ENCODE measurements at regions not wholly inside any gene's neighbourhood (a gene's known extent, or its start where the extent isn't known, plus 50 kb on each side); places are given as distances from the start of the nearest gene placed in this dataset.
"Not testable (repeated sequence)": the region's sequence is repeated elsewhere in the genome, so short reads cannot be mapped to it uniquely, and the experiment has no call there.

GRCh38 chr4:55028196-55028595, 97.2 kb downstream of the KDR start:
- DNase-seq: no peak

DNA sequence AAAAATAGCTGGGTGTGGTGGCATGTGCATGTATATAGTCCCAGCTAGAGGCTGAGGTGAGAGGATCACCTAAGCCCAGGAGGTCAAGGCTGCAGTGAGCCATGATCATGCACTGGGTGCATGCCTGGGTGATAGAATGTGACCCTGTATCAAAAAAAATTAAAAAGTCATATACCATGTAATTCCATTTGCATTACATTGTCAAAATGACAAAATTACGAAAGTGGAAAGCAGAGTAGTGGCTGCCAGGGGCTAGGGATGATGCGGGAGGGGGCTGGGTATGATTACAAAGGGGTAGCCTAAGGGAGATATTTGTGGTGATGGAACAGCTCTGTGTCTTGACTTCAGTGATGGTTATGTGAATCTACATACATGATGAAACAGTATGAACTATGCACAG, 97.8 kb downstream of the KDR start:
- DNase-seq: no peak

- DNase-seq: not testable (repeated sequence)
Observed at GRCh38 chr4:55025456-55025855, 99.9 kb downstream of the KDR start.

GRCh38 chr4:55023030-55023429, 102.4 kb downstream of the KDR start:
- DNase-seq: no peak

GRCh38 chr4:55021214-55021613, 104.2 kb downstream of the KDR start:
- no peak for DNase-seq

DNA sequence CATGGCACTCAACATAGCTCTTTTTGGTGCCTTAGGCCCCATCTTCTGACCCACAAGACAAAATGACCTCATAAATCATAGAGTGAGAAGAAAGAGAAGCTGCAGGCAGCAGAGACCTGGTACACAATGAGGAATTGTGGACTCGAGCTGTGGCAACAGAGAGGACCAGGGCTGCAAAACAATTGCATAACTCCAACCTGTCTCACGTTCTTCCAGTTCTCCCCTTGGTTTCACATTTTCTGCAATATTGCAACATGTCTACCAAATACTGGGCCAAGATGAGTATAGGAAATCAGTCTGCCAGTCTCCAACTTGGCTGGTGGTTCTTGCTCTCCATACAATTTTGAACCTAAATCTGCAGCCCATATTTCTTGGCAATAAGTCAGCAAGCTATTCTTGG, 105.3 kb downstream of the KDR start:
- no peak for DNase-seq

DNA sequence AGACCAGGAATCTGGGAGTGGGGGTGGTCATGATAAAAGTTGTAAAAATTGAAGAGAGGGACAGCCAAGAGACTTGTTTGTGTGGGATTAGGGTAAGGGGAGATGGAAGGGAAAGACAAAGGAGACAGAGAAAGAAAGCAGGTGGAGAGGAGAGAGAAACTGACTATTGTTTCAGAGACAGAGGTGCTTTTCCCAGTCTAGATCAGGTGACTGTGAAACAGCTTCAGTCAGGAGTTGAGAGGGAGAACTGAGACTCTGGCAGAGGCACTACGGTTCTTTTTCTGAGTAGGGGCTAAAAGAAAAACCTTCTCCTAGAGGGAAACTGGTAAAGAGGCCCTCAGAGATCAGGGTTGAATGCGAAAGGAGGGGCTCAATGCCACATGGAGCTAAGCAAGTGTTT, 106.4 kb downstream of the KDR start:
- DNase-seq: no peak

GRCh38 chr4:55018521-55018920, 106.9 kb downstream of the KDR start:
- no peak for DNase-seq

- DNase-seq: no peak
Observed at GRCh38 chr4:55017406-55017805, 108.0 kb downstream of the KDR start.

- no peak for DNase-seq
Observed at GRCh38 chr4:55016131-55016530, 109.3 kb downstream of the KDR start.

GRCh38 chr4:55014876-55015275, 110.5 kb downstream of the KDR start:
- DNase-seq: no peak

DNA sequence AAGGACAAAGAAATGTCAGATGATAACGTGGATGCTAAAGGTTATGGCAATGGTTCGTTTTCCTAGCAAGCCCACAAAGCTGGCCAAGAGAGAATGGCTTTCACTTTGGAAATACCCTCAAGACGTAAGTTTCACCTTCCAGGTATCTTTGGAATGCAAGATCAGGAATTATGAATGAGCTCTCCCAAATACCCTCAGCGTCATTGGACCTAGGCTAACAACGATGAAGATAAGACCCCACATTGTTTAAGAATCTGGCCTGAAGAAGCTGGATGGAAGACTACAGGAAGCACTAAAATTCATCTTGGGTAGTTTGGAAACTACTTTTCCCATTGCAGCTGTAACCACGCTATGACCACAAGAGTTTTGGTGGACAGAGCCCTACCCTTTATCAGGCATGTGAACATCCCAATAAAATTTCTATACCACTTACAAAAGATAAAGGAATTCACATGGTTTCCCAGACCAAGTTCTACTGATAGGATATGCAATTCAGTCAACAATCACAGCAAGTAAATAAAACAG, 111.9 kb downstream of the KDR start:
- DNase-seq: no peak

- no peak for DNase-seq
Observed at GRCh38 chr4:55012363-55013230, 112.8 kb downstream of the KDR start.

- no peak for DNase-seq
Observed at GRCh38 chr4:55011761-55012160, 113.6 kb downstream of the KDR start.

DNA sequence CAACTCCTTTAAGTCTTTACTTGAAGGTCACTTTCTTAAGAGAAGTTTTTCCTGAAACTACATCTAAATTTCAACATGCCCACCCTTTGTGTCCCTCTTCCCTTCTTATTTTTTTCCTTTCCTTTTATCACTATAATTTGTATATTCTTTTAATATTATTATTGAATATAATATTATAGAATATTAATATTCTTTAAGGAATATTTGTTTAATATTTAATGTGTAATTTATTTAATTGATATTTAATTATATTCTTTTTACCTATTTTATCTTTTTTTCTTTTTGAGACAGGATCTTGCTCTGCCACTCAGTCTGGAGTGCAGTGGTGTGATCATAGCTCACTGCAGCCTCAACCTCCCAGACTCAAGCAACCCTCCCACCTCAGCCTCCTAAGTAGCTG, 114.8 kb downstream of the KDR start:
- no peak for DNase-seq

DNA sequence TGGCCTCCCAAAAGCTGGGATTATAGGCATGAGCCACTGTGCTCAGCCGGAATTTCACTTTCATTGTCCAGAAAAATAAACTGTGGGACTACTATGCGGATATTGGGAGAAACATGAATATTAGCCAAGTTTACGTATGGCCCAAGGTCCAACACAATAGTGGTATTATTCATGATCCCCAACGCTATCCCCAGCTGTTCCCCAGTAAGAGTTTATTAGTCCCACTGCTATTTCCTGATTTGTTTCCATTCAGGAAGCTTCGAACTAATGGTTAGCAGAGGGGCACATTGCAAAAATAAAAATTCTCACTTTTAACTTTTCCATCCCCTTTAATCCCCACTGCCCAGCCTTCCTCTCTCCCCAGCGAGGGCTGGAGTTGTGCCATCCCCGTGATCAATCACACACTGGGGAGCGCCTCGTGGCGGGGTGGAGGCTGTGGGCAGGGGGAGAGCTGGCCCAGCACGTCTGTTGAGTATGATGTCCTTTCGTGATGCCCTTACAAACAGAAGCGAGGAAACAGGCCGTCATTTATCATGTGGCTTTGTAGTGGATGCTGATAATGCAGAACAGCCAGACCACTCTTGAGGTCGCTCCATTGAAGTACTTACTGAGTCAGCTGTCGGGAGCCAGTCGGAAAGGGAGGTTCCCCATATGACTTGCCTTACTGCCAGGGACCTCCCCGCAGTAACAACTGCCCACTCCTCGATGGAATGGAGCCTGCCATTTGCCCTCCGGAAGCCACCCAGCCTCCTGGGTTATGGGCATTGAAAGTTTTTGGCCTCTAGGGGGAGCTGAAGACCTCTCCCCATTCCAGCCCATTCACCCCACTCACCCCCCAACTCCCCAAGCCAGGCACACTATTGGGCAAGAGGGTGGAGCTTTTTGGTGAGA, 117.0 kb downstream of the KDR start:
- DNase-seq: no peak

GRCh38 chr4:55005910-55006309, 119.5 kb downstream of the KDR start:
- no peak for DNase-seq

DNA sequence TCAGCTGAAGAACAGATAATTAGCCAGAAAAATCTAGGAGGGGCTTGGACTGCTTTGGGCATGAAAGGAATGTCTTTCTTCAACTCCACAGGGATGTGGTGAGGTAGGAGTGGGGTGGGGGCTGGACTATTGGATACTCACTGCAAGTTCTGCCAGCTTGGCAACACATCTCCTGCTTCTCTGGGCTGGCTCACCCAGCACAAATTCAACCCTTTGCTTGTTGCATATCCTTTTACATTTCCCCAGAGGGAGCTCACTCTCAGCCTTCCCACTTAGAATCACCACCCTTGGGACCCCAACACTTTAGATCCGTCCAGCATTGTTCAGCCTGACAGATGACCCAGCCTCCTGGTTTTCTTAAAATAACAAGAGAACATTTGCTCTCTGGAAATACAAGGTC, 120.6 kb downstream of the KDR start:
- DNase-seq: no peak

GRCh38 chr4:55002431-55002830, 123.0 kb downstream of the KDR start:
- no peak for DNase-seq

DNA sequence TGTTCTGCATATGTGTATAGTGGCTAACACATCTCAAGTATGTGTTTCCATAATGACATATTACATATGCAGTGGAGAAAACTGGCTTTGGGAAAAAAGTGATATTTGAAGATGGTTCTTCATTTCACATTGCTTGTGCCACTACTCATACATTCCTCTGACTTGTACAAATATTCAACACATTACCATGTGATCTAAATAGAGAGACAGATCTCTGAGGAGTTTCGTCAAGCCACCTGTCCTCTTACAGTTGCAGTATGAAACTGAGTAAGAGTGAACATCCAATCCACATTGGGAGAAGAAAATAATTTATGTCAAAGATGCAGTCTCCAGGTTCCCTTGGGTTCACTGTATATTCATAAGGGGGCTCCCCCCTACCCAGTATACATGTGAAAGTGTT, 123.9 kb downstream of the KDR start:
- DNase-seq: no peak

DNA sequence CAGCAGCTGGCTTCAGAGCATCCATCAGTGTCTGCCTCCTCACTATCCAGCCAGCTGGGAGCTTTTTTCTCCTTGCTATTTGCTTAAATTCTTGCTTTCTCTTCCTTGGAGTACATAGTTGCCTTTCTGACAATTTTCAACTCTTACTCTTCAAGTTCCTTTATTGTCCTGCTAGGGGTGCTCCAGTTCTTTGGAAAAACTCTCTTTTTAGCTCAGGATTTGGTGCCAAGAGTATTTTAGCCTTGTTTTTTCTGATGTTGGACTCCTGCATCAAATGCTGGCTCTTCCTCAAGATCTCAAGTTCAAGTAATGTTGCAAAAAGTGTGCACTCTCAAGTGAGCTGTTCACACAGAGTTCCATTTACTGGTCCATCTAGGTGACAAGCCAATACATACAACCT, 126.4 kb downstream of the KDR start:
- no peak for DNase-seq

DNA sequence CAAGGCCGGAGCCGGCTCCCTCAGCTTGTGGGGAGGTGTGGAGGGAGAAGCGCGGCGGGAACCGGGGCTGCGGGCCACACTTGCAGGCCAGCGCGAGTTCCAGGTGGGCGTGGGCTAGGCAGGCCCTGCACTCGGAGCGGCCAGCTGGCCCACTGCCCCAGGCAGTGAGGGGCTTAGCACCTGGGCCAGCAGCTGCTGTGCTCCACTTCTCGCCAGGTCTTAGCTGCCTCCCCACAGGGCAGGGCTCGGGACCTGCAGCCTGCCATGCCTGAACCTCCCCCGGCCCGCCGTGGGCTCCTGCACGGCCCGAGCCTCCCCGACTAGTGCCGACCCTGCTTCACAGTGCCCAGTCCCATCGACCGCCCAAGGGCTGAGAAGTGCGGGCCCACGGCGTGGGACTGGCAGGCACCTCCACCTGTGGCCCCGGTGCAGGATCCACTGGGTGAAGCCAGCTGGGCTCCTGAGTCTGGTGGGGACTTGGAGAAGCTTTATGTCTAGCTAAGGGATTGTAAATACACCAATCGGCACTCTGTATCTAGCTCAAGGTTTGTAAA, 131.8 kb downstream of the KDR start:
- not testable (repeated sequence) for DNase-seq

DNA sequence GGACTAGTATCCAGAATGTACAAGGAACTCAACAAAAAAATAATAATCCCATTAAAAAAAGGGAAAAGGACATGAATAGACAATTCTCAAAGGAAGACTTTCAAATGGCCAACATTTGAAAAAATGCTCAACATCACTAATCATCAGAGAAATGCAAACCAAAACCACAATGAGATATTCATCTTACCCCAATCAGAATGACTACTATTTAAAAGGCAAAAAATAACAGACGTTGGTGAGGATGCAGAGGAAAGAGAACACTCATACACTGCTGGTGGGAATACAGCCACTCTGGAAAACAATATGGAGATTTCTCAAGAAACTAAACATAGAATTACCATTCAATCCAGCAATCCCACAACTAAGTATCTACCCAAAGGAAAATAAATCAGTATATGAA, 133.1 kb downstream of the KDR start:
- DNase-seq: no peak

GRCh38 chr4:54988655-54989054, 136.7 kb downstream of the KDR start:
- DNase-seq: no peak

Data from NCI-H1048 (cell line).